ENCODE measurements at regions not wholly inside any gene's neighbourhood (a gene's known extent, or its start where the extent isn't known, plus 50 kb on each side); places are given as distances from the start of the nearest gene placed in this dataset.

DNA sequence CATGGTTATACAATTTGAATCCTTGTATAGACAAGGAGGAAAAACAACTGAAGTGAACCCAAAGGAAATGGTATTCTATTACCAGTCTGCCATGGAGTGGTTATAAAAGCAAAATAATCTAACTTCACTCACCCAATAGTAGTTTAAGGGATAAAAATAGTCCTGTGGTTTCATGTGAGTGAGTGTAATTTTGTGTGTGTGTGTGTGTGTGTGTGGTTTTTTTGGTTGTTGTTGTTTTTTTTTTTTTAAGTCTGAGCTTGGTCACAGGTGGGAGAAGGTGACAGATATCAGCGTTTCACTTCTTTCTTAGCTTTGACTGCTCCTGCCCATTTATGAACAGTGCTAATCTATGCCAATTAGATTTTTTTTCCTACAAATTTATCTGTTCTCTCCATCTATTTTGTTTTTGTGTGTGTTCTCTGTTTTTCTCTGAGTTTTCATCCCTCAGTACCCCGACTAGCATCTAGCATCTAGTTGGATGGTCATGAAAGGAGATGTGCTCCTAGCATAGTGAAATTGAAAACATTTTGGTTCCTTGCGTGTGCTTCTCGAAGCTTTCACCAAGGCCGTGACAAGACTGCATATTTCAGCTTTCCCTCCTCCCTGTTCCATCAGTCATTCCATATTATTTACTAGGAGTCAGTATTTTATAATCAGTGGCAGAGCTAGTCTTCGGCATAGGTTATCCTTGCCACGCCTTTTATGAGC, 200.1 kb upstream of the DTNA start:
- DNase-seq (ENCODE audit: low read depth, low spot score) (no peak), FAIRE-seq (no peak)
- ChIA-PET POLR2A (no interaction called here), CTCF (interaction anchor here (1.1 to 1.9 kb wide), 4 partner anchors 9 to 26 kb away, joined by 3 to 8 read pairs (median 4); no protein-coding TSS in a partner anchor)
- H3K36me3 ChIP-seq (ENCODE audit: control insufficient read depth in 2 of 2, extremely low read depth in 1 of 2, insufficient read depth in 2 of 2, low read length in 2 of 2), result no peaks in the 10 kb centered on the region
- H3K9me3 ChIP-seq (replicated peaks; ENCODE audit: control insufficient read depth, insufficient read depth, low read length), result no peaks in the 10 kb centered on the region
- TF ChIP-seq, protein P1, sequence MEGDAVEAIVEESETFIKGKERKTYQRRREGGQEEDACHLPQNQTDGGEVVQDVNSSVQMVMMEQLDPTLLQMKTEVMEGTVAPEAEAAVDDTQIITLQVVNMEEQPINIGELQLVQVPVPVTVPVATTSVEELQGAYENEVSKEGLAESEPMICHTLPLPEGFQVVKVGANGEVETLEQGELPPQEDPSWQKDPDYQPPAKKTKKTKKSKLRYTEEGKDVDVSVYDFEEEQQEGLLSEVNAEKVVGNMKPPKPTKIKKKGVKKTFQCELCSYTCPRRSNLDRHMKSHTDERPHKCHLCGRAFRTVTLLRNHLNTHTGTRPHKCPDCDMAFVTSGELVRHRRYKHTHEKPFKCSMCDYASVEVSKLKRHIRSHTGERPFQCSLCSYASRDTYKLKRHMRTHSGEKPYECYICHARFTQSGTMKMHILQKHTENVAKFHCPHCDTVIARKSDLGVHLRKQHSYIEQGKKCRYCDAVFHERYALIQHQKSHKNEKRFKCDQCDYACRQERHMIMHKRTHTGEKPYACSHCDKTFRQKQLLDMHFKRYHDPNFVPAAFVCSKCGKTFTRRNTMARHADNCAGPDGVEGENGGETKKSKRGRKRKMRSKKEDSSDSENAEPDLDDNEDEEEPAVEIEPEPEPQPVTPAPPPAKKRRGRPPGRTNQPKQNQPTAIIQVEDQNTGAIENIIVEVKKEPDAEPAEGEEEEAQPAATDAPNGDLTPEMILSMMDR (IDR thresholded peaks at IDR 0.05; ENCODE audit: extremely low read depth in 1 of 2, insufficient read depth in 1 of 2, low read depth in 1 of 2, low read length in 2 of 2), result no peak
- TF ChIP-seq GATA2 (IDR thresholded peaks at IDR 0.05; ENCODE audit: insufficient read depth, insufficient read length, low read depth, low read length) (no peak), JUN (IDR thresholded peaks at IDR 0.05; ENCODE audit: borderline replicate concordance, insufficient read depth, insufficient read length, low read depth) (no peak), MAX (IDR thresholded peaks at IDR 0.05; ENCODE audit: insufficient read depth, insufficient read length) (no peak), MYC (IDR thresholded peaks at IDR 0.05; ENCODE audit: low read depth, low read length) (no peak), POLR2AphosphoS5 (IDR thresholded peaks at IDR 0.05; ENCODE audit: insufficient read depth, low read depth, low read length) (no peak), EZH2 (IDR thresholded peaks at IDR 0.05; ENCODE audit: borderline replicate concordance, low read depth, low read length, severe bottlenecking) (no peak), POLR2A (IDR thresholded peaks at IDR 0.05; ENCODE audit: low read depth, low read length) (no peak)
- dilution Hi-C loops (cut with MboI; ENCODE audit: extremely low pct_ligation_motif_present, low sequenced_read_pairs) (no loop called here), intact Hi-C loops (cut with micrococcal nuclease) (loop anchor here (5.0 kb wide), 1 partner anchor 262 kb away; no protein-coding TSS in a partner anchor)
- BruUV-seq (replicated peaks), result no TSS peak
- no peak overlapping the region for H3K9ac ChIP-seq (replicated peaks; ENCODE audit: extremely low read depth, insufficient read depth, low read length)
- no peaks in the 10 kb centered on the region for H3K27me3 ChIP-seq (ENCODE audit: control insufficient read depth in 2 of 2, insufficient read depth in 2 of 2, low read length in 2 of 2)
- no peak overlapping the region for H3K27ac ChIP-seq (ENCODE audit: insufficient read depth, low read depth, low read length)
- peaks cover 10% of the 10 kb centered on the region for H3K4me1 ChIP-seq (ENCODE audit: control insufficient read depth, extremely low read depth, insufficient read depth, low read length)
- H3K79me2 ChIP-seq (ENCODE audit: control insufficient read depth, insufficient read depth, low read length), result no peaks in the 10 kb centered on the region
- H3K4me3 ChIP-seq (replicated peaks in 1 of 3; ENCODE audit: insufficient read depth in 1 of 3, low read depth in 1 of 3, low read length in 3 of 3), result no peak overlapping the region
- no peaks in the 10 kb centered on the region for H3K9me1 ChIP-seq (replicated peaks; ENCODE audit: control insufficient read depth, extremely low read depth, insufficient read depth, low read length)
- no peaks in the 10 kb centered on the region for H4K20me1 ChIP-seq (replicated peaks; ENCODE audit: control insufficient read depth, extremely low read depth, insufficient read depth, low read length)
- peak overlapping the region; percentile 19 for H3K4me2 ChIP-seq (ENCODE audit: insufficient read depth, low read length)
- no peak overlapping the region for H2AFZ ChIP-seq (ENCODE audit: low read depth, low read length)

Measured in endothelial cell of umbilical vein (primary cell).